Astrocyte (in vitro differentiated cells and primary cell): ENCODE measurements at regions not wholly inside any gene's neighbourhood (a gene's known extent, or its start where the extent isn't known, plus 50 kb on each side); places are given as distances from the start of the nearest gene placed in this dataset.

ENCODE experiments used
- DNase-seq: peaks from one replicate; pipeline ENCODE4 v3.0.0-alpha.2; 2010; ENCODE audit warnings: low read depth
- FAIRE-seq: peaks from 2 replicates; lab custom pipeline; 2011; peaks lifted over from hg19 to GRCh38; lab: Jason Lieb, UNC
- H2AFZ ChIP-seq: 2 replicates; pipeline ENCODE4 v1.6.0; 2012; ENCODE audit warnings: low read depth, low read length, inconsistent platforms
- H3K27ac ChIP-seq: 2 replicates; pipeline ENCODE4 v1.5.1; 2011; ENCODE audit warnings: low read depth, low read length, inconsistent platforms
- H3K27me3 ChIP-seq: 2 replicates; pipeline ENCODE4 v1.6.0; 2011; ENCODE audit warnings: low read length, inconsistent platforms; ENCODE audit not compliant: insufficient read depth
- H3K36me3 ChIP-seq: 2 replicates; pipeline ENCODE4 v1.5.1; 2011; ENCODE audit warnings: low read length, inconsistent platforms; ENCODE audit not compliant: insufficient read depth
- H3K4me1 ChIP-seq: 2 replicates; pipeline ENCODE4 v1.5.1; 2011; ENCODE audit warnings: low read length, inconsistent platforms; ENCODE audit not compliant: insufficient read depth
- H3K4me2 ChIP-seq: 2 replicates; pipeline ENCODE4 v1.6.0; 2012; ENCODE audit warnings: low read length, inconsistent platforms
- H3K4me3 ChIP-seq: 2 replicates; pipeline ENCODE4 v1.5.1; 2011; ENCODE audit warnings: low read depth, mild to moderate bottlenecking, low read length, inconsistent platforms; ENCODE audit not compliant: insufficient read depth
- H3K79me2 ChIP-seq: 2 replicates; pipeline ENCODE4 v1.6.0; 2012; ENCODE audit warnings: mild to moderate bottlenecking, low read length, inconsistent platforms; ENCODE audit not compliant: insufficient read depth
- H3K9ac ChIP-seq: 2 replicates; pipeline ENCODE4 v1.6.0; 2012; ENCODE audit warnings: mild to moderate bottlenecking, low read length, inconsistent platforms
- H3K9me3 ChIP-seq: 2 replicates; pipeline ENCODE4 v1.5.1; 2012; ENCODE audit warnings: low read depth, mild to moderate bottlenecking, low read length, inconsistent platforms; ENCODE audit not compliant: insufficient read depth
- H4K20me1 ChIP-seq: 2 replicates; pipeline ENCODE4 v1.6.0; 2012; ENCODE audit warnings: low read length, inconsistent platforms; ENCODE audit not compliant: insufficient read depth
- H3K27ac Mint-ChIP-seq: one replicate; pipeline ENCODE4 v1.8.0; 2021; ENCODE audit warnings: mild to moderate bottlenecking, mixed read lengths; ENCODE audit not compliant: unreplicated experiment
- H3K27me3 Mint-ChIP-seq: one replicate; pipeline ENCODE4 v1.8.0; 2021; ENCODE audit warnings: low read depth, mixed read lengths; ENCODE audit not compliant: unreplicated experiment
- H3K36me3 Mint-ChIP-seq: one replicate; pipeline ENCODE4 v1.8.0; 2021; ENCODE audit warnings: low read depth, mixed read lengths; ENCODE audit not compliant: unreplicated experiment
- H3K4me1 Mint-ChIP-seq: one replicate; pipeline ENCODE4 v1.8.0; 2021; ENCODE audit warnings: low read depth, mixed read lengths; ENCODE audit not compliant: unreplicated experiment
- H3K4me3 Mint-ChIP-seq: one replicate; pipeline ENCODE4 v1.8.0; 2021; ENCODE audit warnings: mild to moderate bottlenecking, moderate library complexity, mixed read lengths; ENCODE audit not compliant: unreplicated experiment
- H3K9me3 Mint-ChIP-seq: one replicate; pipeline ENCODE4 v1.8.0; 2021; ENCODE audit warnings: mild to moderate bottlenecking, mixed read lengths; ENCODE audit not compliant: unreplicated experiment
- EZH2 ChIP-seq: IDR thresholded peaks from 2 replicates; pipeline ENCODE4 v1.6.1; 2012; ENCODE audit warnings: mild to moderate bottlenecking, low read length, inconsistent platforms; ENCODE audit not compliant: insufficient read depth
- TF ChIP-seq, protein P1 (sequence below): IDR thresholded peaks from 2 replicates; pipeline ENCODE4 v1.5.1; 2011; ENCODE audit warnings: low read depth, mild to moderate bottlenecking, inconsistent platforms, low read length, moderate library complexity; ENCODE audit not compliant: insufficient read depth

DNA sequence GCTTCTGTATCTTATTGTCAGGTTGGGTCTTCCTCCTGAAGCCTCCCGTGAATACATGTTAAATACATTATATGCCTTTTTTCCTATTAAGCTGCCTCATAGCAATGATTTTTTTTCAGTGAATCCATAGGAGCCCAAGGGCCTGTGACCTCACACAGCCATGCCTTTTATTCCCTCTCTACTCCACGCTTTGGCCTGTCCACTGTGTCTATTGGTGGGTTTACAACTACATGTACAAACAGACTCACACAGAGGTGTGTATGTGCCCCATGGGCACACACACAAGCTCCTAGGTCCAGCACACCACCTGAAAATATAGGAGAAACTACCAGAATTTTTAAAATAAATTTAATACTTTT lies 560.4 kb downstream of the IPMK start:
- no peaks in the 10 kb centered on the region for H3K9me3 Mint-ChIP-seq
- Histone ChIP-seq H3K36me3 (no peaks in the 10 kb centered on the region), H3K4me2 (no peak overlapping the region), H3K27me3 (no peaks in the 10 kb centered on the region), H3K79me2 (no peaks in the 10 kb centered on the region), H3K9ac (no peak overlapping the region), H3K9me3 (no peaks in the 10 kb centered on the region), H3K27ac (no peak overlapping the region), H3K4me3 (no peak overlapping the region), H3K4me1 (peaks cover 4% of the 10 kb centered on the region), H2AFZ (no peak overlapping the region), H4K20me1 (no peaks in the 10 kb centered on the region)
- FAIRE-seq (no peak), DNase-seq (no peak)
- H3K4me3 Mint-ChIP-seq: no peak overlapping the region
- no peak overlapping the region for H3K27ac Mint-ChIP-seq
- no peaks in the 10 kb centered on the region for H3K36me3 Mint-ChIP-seq
- no peaks in the 10 kb centered on the region for H3K27me3 Mint-ChIP-seq
- H3K4me1 Mint-ChIP-seq: peaks cover 8% of the 10 kb centered on the region
- TF ChIP-seq EZH2: no peak

- DNase-seq: no peak
- no peak for FAIRE-seq
- no peak overlapping the region for H3K9ac ChIP-seq
- no peaks in the 10 kb centered on the region for H3K36me3 ChIP-seq
- H3K9me3 ChIP-seq: no peaks in the 10 kb centered on the region
- Mint-ChIP-seq H3K9me3 (no peaks in the 10 kb centered on the region), H3K27me3 (no peaks in the 10 kb centered on the region), H3K4me1 (peaks cover 8% of the 10 kb centered on the region), H3K36me3 (no peaks in the 10 kb centered on the region), H3K4me3 (no peak overlapping the region), H3K27ac (no peak overlapping the region)
- H2AFZ ChIP-seq: no peak overlapping the region
- TF ChIP-seq, protein P1, sequence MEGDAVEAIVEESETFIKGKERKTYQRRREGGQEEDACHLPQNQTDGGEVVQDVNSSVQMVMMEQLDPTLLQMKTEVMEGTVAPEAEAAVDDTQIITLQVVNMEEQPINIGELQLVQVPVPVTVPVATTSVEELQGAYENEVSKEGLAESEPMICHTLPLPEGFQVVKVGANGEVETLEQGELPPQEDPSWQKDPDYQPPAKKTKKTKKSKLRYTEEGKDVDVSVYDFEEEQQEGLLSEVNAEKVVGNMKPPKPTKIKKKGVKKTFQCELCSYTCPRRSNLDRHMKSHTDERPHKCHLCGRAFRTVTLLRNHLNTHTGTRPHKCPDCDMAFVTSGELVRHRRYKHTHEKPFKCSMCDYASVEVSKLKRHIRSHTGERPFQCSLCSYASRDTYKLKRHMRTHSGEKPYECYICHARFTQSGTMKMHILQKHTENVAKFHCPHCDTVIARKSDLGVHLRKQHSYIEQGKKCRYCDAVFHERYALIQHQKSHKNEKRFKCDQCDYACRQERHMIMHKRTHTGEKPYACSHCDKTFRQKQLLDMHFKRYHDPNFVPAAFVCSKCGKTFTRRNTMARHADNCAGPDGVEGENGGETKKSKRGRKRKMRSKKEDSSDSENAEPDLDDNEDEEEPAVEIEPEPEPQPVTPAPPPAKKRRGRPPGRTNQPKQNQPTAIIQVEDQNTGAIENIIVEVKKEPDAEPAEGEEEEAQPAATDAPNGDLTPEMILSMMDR: no peak
- TF ChIP-seq EZH2: no peak
- H3K4me1 ChIP-seq: peaks cover 4% of the 10 kb centered on the region
- no peaks in the 10 kb centered on the region for H3K27me3 ChIP-seq
- H4K20me1 ChIP-seq: no peaks in the 10 kb centered on the region
- no peak overlapping the region for H3K4me2 ChIP-seq
- no peaks in the 10 kb centered on the region for H3K79me2 ChIP-seq
- H3K27ac ChIP-seq: no peak overlapping the region
- H3K4me3 ChIP-seq: no peak overlapping the region
Measured at GRCh38 chr10:57706576-57707299, 561.0 kb downstream of the IPMK start.

DNA sequence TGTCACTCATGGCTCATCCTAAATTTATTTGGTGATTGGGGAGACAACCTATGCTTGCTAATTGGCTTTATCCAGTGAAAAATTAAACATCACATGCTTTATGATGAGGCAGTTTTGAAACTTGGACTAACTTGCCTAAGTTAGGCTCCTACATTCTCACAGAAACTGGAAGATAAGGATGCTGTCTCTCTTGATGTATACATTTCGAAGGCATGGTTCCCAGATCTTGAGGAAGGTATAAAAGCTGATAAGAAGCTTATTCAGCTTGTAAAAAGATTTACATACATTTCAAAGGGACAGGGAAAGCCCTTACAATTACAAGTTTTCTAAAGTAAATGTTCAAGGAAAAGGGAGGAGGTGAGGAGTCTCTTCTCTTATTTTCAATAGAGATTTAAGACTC lies 561.7 kb downstream of the IPMK start:
- H3K27me3 Mint-ChIP-seq: no peaks in the 10 kb centered on the region
- no peak overlapping the region for H3K9ac ChIP-seq
- peaks cover 8% of the 10 kb centered on the region for H3K4me1 Mint-ChIP-seq
- FAIRE-seq (no peak), DNase-seq (no peak)
- peaks cover 4% of the 10 kb centered on the region for H3K4me1 ChIP-seq
- no peak overlapping the region for H3K4me3 Mint-ChIP-seq
- no peak overlapping the region for H2AFZ ChIP-seq
- no peaks in the 10 kb centered on the region for H4K20me1 ChIP-seq
- no peak overlapping the region for H3K27ac Mint-ChIP-seq
- TF ChIP-seq EZH2: no peak
- TF ChIP-seq, protein P1: no peak
- H3K27me3 ChIP-seq: no peaks in the 10 kb centered on the region
- no peak overlapping the region for H3K4me3 ChIP-seq
- H3K27ac ChIP-seq: no peak overlapping the region
- no peaks in the 10 kb centered on the region for H3K9me3 ChIP-seq
- no peaks in the 10 kb centered on the region for H3K79me2 ChIP-seq
- no peaks in the 10 kb centered on the region for H3K36me3 ChIP-seq
- no peaks in the 10 kb centered on the region for H3K9me3 Mint-ChIP-seq
- H3K4me2 ChIP-seq: no peak overlapping the region
- no peaks in the 10 kb centered on the region for H3K36me3 Mint-ChIP-seq
